ENCODE measurements at regions not wholly inside any gene's neighbourhood (a gene's known extent, or its start where the extent isn't known, plus 50 kb on each side); places are given as distances from the start of the nearest gene placed in this dataset.

DNA sequence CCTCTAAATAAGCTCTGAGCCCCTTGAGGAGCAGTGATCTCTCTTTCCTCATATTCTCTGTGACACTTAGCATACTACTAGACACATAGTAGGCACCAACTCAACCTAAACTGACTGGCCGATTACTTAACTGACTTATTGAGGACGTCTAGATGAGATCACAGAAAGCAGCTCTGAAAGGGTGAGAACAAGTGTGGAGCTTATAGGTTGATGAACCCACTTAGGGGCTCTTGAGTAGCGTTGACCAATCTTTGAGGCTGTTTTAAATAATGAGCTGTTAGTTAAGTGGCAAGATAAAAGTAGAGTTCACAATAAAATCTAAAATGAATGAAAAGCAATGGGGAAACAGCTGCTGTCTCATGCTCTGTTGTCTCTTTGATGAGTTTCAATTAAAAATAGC is 124.7 kb upstream of the TNPO1 start:
- TF ChIP-seq, protein P1, sequence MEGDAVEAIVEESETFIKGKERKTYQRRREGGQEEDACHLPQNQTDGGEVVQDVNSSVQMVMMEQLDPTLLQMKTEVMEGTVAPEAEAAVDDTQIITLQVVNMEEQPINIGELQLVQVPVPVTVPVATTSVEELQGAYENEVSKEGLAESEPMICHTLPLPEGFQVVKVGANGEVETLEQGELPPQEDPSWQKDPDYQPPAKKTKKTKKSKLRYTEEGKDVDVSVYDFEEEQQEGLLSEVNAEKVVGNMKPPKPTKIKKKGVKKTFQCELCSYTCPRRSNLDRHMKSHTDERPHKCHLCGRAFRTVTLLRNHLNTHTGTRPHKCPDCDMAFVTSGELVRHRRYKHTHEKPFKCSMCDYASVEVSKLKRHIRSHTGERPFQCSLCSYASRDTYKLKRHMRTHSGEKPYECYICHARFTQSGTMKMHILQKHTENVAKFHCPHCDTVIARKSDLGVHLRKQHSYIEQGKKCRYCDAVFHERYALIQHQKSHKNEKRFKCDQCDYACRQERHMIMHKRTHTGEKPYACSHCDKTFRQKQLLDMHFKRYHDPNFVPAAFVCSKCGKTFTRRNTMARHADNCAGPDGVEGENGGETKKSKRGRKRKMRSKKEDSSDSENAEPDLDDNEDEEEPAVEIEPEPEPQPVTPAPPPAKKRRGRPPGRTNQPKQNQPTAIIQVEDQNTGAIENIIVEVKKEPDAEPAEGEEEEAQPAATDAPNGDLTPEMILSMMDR (IDR thresholded peaks at IDR 0.05; ENCODE audit: low read depth, low read length): no peak
- TF ChIP-seq POLR2A (IDR thresholded peaks at IDR 0.05; ENCODE audit: extremely low read depth, insufficient read length): no peak
